HCT116 (cell line): ENCODE measurements at regions not wholly inside any gene's neighbourhood (a gene's known extent, or its start where the extent isn't known, plus 50 kb on each side); places are given as distances from the start of the nearest gene placed in this dataset.

Experiments
- CEBPB ChIP-seq: IDR thresholded peaks from 2 replicates; pipeline ENCODE4 v1.6.1; 2012; ENCODE audit warnings: low read depth
- EZH2 ChIP-seq: fragments of 200-600 bp; sonication (generic); IDR thresholded peaks from 2 replicates; pipeline ENCODE4 v1.6.1; 2017; ENCODE audit warnings: antibody characterized with exemption, mixed run types
- SP1 ChIP-seq: IDR thresholded peaks from 2 replicates; pipeline ENCODE4 v1.6.1; 2012; ENCODE audit warnings: low read depth
- TF ChIP-seq, protein P1 (sequence below), 3 experiments: fragments of 200-600 bp in 1 of 3; sonication (generic) in 1 of 3; IDR thresholded peaks in 2 of 3; conservative IDR thresholded peaks in 1 of 3; 2 replicates each; pipeline ENCODE4 v1.5.1; 2012 to 2017; ENCODE audit warnings: low read depth in 2 of 3, low read length in 2 of 3, antibody characterized with exemption in 1 of 3, borderline replicate concordance in 1 of 3, control low read depth in 1 of 3, mild to moderate bottlenecking in 1 of 3, mixed read lengths in 1 of 3, mixed run types in 1 of 3, moderate library complexity in 1 of 3; ENCODE audit not compliant: insufficient read depth in 1 of 3

DNA sequence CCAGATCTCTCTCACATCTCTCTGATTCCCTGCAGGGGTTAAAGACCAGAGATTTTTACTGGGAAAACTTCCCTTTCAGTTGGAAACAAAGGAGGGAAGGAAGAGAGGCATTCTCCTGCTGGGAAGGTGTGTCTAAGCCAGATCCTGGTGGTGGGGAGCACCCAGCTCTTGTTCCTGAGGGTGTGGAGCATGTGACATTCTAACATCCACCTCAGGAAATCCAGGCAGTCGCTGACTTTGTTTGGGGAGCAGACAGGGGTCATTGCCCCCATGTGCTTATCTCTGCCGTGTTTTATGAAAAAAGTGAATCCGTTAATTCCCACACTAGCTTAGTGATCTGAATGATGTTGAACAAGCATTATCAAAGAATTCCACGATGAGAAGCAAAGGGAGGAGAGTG lies 431.7 kb upstream of the AMELY start:
- TF ChIP-seq, protein P1, sequence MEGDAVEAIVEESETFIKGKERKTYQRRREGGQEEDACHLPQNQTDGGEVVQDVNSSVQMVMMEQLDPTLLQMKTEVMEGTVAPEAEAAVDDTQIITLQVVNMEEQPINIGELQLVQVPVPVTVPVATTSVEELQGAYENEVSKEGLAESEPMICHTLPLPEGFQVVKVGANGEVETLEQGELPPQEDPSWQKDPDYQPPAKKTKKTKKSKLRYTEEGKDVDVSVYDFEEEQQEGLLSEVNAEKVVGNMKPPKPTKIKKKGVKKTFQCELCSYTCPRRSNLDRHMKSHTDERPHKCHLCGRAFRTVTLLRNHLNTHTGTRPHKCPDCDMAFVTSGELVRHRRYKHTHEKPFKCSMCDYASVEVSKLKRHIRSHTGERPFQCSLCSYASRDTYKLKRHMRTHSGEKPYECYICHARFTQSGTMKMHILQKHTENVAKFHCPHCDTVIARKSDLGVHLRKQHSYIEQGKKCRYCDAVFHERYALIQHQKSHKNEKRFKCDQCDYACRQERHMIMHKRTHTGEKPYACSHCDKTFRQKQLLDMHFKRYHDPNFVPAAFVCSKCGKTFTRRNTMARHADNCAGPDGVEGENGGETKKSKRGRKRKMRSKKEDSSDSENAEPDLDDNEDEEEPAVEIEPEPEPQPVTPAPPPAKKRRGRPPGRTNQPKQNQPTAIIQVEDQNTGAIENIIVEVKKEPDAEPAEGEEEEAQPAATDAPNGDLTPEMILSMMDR (IDR thresholded peaks at IDR 0.05 in 2 of 3, conservative IDR thresholded peaks at IDR 0.05 in 1 of 3; ENCODE audit: borderline replicate concordance in 1 of 3, insufficient read depth in 1 of 3, low read depth in 2 of 3, low read length in 2 of 3), result no peak
- no peak for TF ChIP-seq CEBPB
- TF ChIP-seq SP1, result no peak
- TF ChIP-seq EZH2, result no peak
